ENCODE measurements at regions not wholly inside any gene's neighbourhood (a gene's known extent, or its start where the extent isn't known, plus 50 kb on each side); places are given as distances from the start of the nearest gene placed in this dataset.

- H3K27ac ChIP-seq = no peak overlapping the region
- H3K4me1 ChIP-seq = no peaks in the 10 kb centered on the region
- no peak overlapping the region for H3K4me2 ChIP-seq
- TF ChIP-seq TP53 (CRISPR knock-in tag; IDR thresholded peaks at IDR 0.05) = no peak
- TF ChIP-seq RNF2 (IDR thresholded peaks at IDR 0.05; ENCODE audit: borderline replicate concordance, low read depth) = no peak
- TF ChIP-seq NR3C1 (IDR thresholded peaks at IDR 0.05) = no peak
- TF ChIP-seq RFX5 (IDR thresholded peaks at IDR 0.05) = no peak
- no peak for TF ChIP-seq HDAC2 (IDR thresholded peaks at IDR 0.05)
- no peak for TF ChIP-seq BCL3 (IDR thresholded peaks at IDR 0.05)
- no peak for TF ChIP-seq JUNB (IDR thresholded peaks at IDR 0.05)
- no peak for TF ChIP-seq CBX8 (IDR thresholded peaks at IDR 0.05)
- no peak for TF ChIP-seq PBX3 (IDR thresholded peaks at IDR 0.05)
- no peak for TF ChIP-seq REST (IDR thresholded peaks at IDR 0.05)
- no peak for TF ChIP-seq CHD4 (IDR thresholded peaks at IDR 0.05; ENCODE audit: borderline replicate concordance)
- no peak for TF ChIP-seq CEBPB (IDR thresholded peaks at IDR 0.05)
- no peak for TF ChIP-seq ESRRA (IDR thresholded peaks at IDR 0.05; ENCODE audit: borderline replicate concordance, low read length)
- no peak for TF ChIP-seq TFCP2L1 (CRISPR knock-in tag; IDR thresholded peaks at IDR 0.05)
- no peak for TF ChIP-seq MYC (IDR thresholded peaks at IDR 0.05; ENCODE audit: borderline replicate concordance, low read length)
- no peak for TF ChIP-seq JUN (IDR thresholded peaks at IDR 0.05)
- FAIRE-seq (no peak), ATAC-seq (no peak), DNase-seq (ENCODE audit: low read depth in 1 of 2, low spot score in 1 of 2) (no peak)
- CTCF ChIA-PET = no interaction called here
- POLR2A ChIA-PET = no interaction called here
- 18% methylated on average over 4 of the region's 4 CpGs for WGBS (ENCODE audit: missing lambda C conversion rate)
- H3K4me3 ChIP-seq = no peak overlapping the region
- no peaks in the 10 kb centered on the region for H3K9me3 ChIP-seq
Observed at GRCh38 chr6:156348424-156348823, 428.8 kb upstream of the ARID1B start.

GRCh38 chr6:156347656-156348055 is 429.5 kb upstream of the ARID1B start:
- H3K9me3 ChIP-seq = no peaks in the 10 kb centered on the region
- DNase-seq (ENCODE audit: low read depth in 1 of 2, low spot score in 1 of 2) = no peak
- 44% methylated on average over 6 of the region's 6 CpGs for WGBS (ENCODE audit: missing lambda C conversion rate)
- no peaks in the 10 kb centered on the region for H3K4me1 ChIP-seq
- ChIA-PET POLR2A (no interaction called here), CTCF (no interaction called here)
- no peak overlapping the region for H3K27ac ChIP-seq
- H3K4me3 ChIP-seq = no peak overlapping the region
- no peak overlapping the region for H3K4me2 ChIP-seq
- ATAC-seq = no peak
- no peak for FAIRE-seq
- TF ChIP-seq CBX2 (IDR thresholded peaks at IDR 0.05; ENCODE audit: borderline replicate concordance, low read depth) (no peak), RFX5 (IDR thresholded peaks at IDR 0.05) (no peak), HOXA7 (CRISPR knock-in tag; IDR thresholded peaks at IDR 0.05) (no peak), POLR2A (IDR thresholded peaks at IDR 0.05; ENCODE audit: low read length) (no peak), CBX8 (IDR thresholded peaks at IDR 0.05) (no peak), EP300 (IDR thresholded peaks at IDR 0.05) (no peak), EHMT2 (IDR thresholded peaks at IDR 0.05; ENCODE audit: low read depth) (no peak), SREBF2 (IDR thresholded peaks at IDR 0.05) (no peak), FOSL2 (IDR thresholded peaks at IDR 0.05) (no peak), FOSL2 (CRISPR knock-in tag; IDR thresholded peaks at IDR 0.05) (no peak), PHF8 (IDR thresholded peaks at IDR 0.05; ENCODE audit: borderline replicate concordance, low read depth) (no peak), FOSB (CRISPR knock-in tag; IDR thresholded peaks at IDR 0.05) (no peak), JUN (IDR thresholded peaks at IDR 0.05) (no peak), RCOR1 (IDR thresholded peaks at IDR 0.05; ENCODE audit: low read depth, low read length) (no peak)

All from A549 (cell line).